ENCODE measurements at regions not wholly inside any gene's neighbourhood (a gene's known extent, or its start where the extent isn't known, plus 50 kb on each side); places are given as distances from the start of the nearest gene placed in this dataset.
A peak's percentile ranks its signal among the peaks of the same experiment; 100 is the strongest.

GRCh38 chr2:212677466-212677865 is 138.9 kb upstream of the ERBB4 start:
- Histone ChIP-seq H3K4me3 (no peak overlapping the region), H3K9me3 (no peaks in the 10 kb centered on the region), H3K4me1 (ENCODE audit: control insufficient read depth in 1 of 2, low read depth in 2 of 2) (peaks cover 0 to 6% of the 10 kb centered on the region in 2 donors), H3K27ac (no peak overlapping the region), H3K27me3 (replicated peaks; ENCODE audit: insufficient read depth) (no peaks in the 10 kb centered on the region), H3K36me3 (no peaks in the 10 kb centered on the region)
- no peak for TF ChIP-seq CTCF (IDR thresholded peaks at IDR 0.05)
- no peak for ATAC-seq (ENCODE audit: insufficient number of reproducible peaks, low FRiP score, low read depth)
- DNase-seq (ENCODE audit: low spot score): no peak

DNA sequence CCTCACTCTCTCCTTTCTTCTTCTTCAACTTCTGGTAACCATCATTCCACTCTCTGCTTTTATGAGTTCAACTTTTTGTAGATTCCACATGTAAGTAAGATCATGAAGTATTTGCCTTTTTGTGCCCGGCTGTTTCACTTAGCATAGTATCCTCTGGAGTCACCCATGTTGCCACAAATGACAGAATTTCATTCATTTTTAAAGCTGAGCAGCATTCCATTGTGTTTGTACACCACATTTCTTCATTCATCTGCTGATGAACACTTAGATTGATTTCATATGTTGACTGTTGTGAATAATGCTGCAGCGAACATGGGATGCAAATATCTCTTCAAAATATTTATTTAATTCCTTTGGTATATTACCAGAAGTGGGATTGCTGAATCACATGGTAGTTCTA is 133.6 kb upstream of the ERBB4 start:
- DNase-seq (ENCODE audit: low spot score): no peak
- Histone ChIP-seq H3K36me3 (no peaks in the 10 kb centered on the region), H3K4me1 (ENCODE audit: control insufficient read depth in 1 of 2, low read depth in 2 of 2) (peaks cover 0 to 9% of the 10 kb centered on the region in 2 donors), H3K9me3 (no peaks in the 10 kb centered on the region), H3K27ac (no peak overlapping the region), H3K4me3 (no peak overlapping the region), H3K27me3 (replicated peaks; ENCODE audit: insufficient read depth) (no peaks in the 10 kb centered on the region)
- no peak for ATAC-seq (ENCODE audit: insufficient number of reproducible peaks, low FRiP score, low read depth)
- TF ChIP-seq CTCF (IDR thresholded peaks at IDR 0.05): no peak

DNA sequence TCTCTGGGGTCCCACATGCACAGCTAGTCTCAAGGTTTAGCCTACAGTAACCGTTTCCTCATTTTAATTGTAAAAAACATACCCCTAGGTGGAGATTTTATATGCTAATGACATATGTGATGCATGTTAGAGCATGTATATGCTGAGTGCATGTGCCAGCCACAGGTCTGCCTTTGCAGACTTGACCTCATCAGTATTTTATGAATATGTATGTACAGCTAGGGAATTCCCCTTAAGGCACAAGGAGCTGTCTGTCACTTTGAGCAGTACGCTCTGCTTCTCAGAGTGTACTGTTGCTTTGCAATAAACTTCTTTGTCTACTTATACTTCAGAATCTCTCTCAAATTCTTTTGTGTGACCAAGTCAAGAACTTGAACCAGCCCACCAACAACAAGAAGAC is 131.2 kb upstream of the ERBB4 start:
- DNase-seq (ENCODE audit: low spot score) (no peak), ATAC-seq (ENCODE audit: insufficient number of reproducible peaks, low FRiP score, low read depth) (no peak)
- TF ChIP-seq CTCF (IDR thresholded peaks at IDR 0.05): no peak
- H3K4me3 ChIP-seq: no peak overlapping the region
- H3K36me3 ChIP-seq: no peaks in the 10 kb centered on the region
- H3K27ac ChIP-seq: no peak overlapping the region
- H3K9me3 ChIP-seq: no peaks in the 10 kb centered on the region
- H3K4me1 ChIP-seq (ENCODE audit: control insufficient read depth in 1 of 2, low read depth in 2 of 2): peaks cover 0 to 16% of the 10 kb centered on the region in 2 donors
- no peaks in the 10 kb centered on the region for H3K27me3 ChIP-seq (replicated peaks; ENCODE audit: insufficient read depth)

DNA sequence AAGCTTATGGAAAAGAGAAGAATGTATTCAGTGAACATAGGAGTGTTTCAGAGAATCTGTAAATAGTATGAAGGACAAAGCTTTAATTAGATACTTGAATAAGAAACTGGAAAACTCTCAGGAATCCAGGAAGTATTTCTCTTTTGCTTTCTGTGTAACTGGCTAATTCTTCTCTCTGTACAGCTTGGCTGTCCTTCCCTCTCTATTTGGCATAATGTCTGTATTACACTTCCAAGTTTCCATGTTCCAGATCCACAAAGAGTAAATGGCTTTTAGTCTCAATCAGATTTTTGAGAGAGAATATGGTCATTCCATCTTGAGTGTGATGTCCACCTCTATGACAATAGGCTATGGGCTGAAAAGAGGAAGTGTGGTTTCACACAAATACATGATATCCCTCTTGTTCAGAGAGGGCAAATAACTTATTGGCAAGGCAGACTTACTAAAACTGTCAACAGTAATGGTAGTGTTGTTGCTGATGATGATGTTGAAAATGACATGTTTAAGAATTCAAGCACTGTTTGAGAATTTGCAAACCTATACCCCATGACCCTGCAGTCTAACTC is 129.2 kb upstream of the ERBB4 start:
- no peaks in the 10 kb centered on the region for H3K9me3 ChIP-seq

DNA sequence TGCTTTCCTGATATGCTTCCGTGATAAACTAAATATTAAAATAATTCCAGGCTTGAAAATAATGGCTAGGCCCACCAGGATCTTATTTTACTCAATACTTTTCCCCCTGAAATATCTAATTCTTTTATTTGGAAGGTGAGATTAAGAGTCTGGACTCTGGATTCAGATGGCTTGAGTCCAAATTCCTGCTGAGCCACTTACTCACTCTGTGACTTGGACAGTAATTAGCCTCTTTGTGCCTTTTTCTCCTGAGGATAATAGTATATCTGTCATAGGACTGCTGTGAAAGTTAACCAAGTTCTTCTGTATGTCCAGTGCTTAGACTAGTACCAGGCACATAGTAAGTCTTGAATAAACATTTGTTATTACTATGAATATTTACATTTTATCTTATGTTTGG is 127.3 kb upstream of the ERBB4 start:
- Histone ChIP-seq H3K27ac (no peak overlapping the region), H3K4me3 (no peak overlapping the region), H3K9me3 (no peaks in the 10 kb centered on the region), H3K4me1 (ENCODE audit: control insufficient read depth in 1 of 2, low read depth in 2 of 2) (peaks cover 0 to 16% of the 10 kb centered on the region in 2 donors), H3K27me3 (replicated peaks; ENCODE audit: insufficient read depth) (no peaks in the 10 kb centered on the region), H3K36me3 (no peaks in the 10 kb centered on the region)
- ATAC-seq (ENCODE audit: insufficient number of reproducible peaks, low FRiP score, low read depth) (no peak), DNase-seq (ENCODE audit: low spot score) (no peak)
- TF ChIP-seq CTCF (IDR thresholded peaks at IDR 0.05): no peak

More for the DNA sequence above, 129.2 kb upstream of the ERBB4 start:
- Histone ChIP-seq H3K4me3 (no peak overlapping the region), H3K36me3 (no peaks in the 10 kb centered on the region), H3K27me3 (replicated peaks; ENCODE audit: insufficient read depth) (no peaks in the 10 kb centered on the region), H3K4me1 (ENCODE audit: control insufficient read depth in 1 of 2, low read depth in 2 of 2) (peaks cover 0 to 16% of the 10 kb centered on the region in 2 donors), H3K27ac (peak overlapping the region in 1 of 2 donors; percentile 19)
- ATAC-seq (ENCODE audit: insufficient number of reproducible peaks, low FRiP score, low read depth) (no peak), DNase-seq (ENCODE audit: low spot score) (no peak)
- TF ChIP-seq CTCF (IDR thresholded peaks at IDR 0.05): no peak
